AG10803 (cell line): ENCODE measurements at regions not wholly inside any gene's neighbourhood (a gene's known extent, or its start where the extent isn't known, plus 50 kb on each side); places are given as distances from the start of the nearest gene placed in this dataset.

Experiments
- DNase-seq: peaks from one replicate; pipeline ENCODE4 v3.0.0; 2010; ENCODE audit warnings: low read depth
- H3K4me3 ChIP-seq: 2 replicates; pipeline ENCODE4 v1.5.1; 2011; ENCODE audit warnings: mild to moderate bottlenecking, low read length, control low read depth
- CTCF ChIP-seq: conservative IDR thresholded peaks from 2 replicates; pipeline ENCODE4 v1.5.1; 2011; ENCODE audit warnings: mild to moderate bottlenecking, low read length, control low read depth, inconsistent platforms

- no peak for DNase-seq
- no peak overlapping the region for H3K4me3 ChIP-seq
- TF ChIP-seq CTCF = no peak
These were observed 162.0 kb upstream of the GLRA1 start for GRCh38 chr5:152086668-152087067.

- TF ChIP-seq CTCF = no peak
- no peak for DNase-seq
- H3K4me3 ChIP-seq = no peak overlapping the region
These were observed 159.8 kb upstream of the GLRA1 start for GRCh38 chr5:152084476-152084875.

- no peak for DNase-seq
- H3K4me3 ChIP-seq = no peak overlapping the region
- no peak for TF ChIP-seq CTCF
These were observed 158.6 kb upstream of the GLRA1 start for GRCh38 chr5:152083231-152083630.

GRCh38 chr5:152072091-152072490 lies 147.4 kb upstream of the GLRA1 start:
- no peak for TF ChIP-seq CTCF
- no peak overlapping the region for H3K4me3 ChIP-seq
- no peak for DNase-seq

GRCh38 chr5:152070591-152070990 lies 145.9 kb upstream of the GLRA1 start:
- no peak for TF ChIP-seq CTCF
- no peak for DNase-seq
- H3K4me3 ChIP-seq = no peak overlapping the region

GRCh38 chr5:152066784-152067183 lies 142.1 kb upstream of the GLRA1 start:
- TF ChIP-seq CTCF = no peak
- no peak for DNase-seq
- no peak overlapping the region for H3K4me3 ChIP-seq

GRCh38 chr5:152063004-152063403 lies 138.4 kb upstream of the GLRA1 start:
- no peak for TF ChIP-seq CTCF
- DNase-seq = no peak

More at GRCh38 chr5:152063004-152063403, 138.4 kb upstream of the GLRA1 start:
- H3K4me3 ChIP-seq = no peak overlapping the region
